Fibroblast of pulmonary artery (primary cell): ENCODE measurements at regions not wholly inside any gene's neighbourhood (a gene's known extent, or its start where the extent isn't known, plus 50 kb on each side); places are given as distances from the start of the nearest gene placed in this dataset.
"Not testable (repeated sequence)": the region's sequence is repeated elsewhere in the genome, so short reads cannot be mapped to it uniquely, and the experiment has no call there.

Source experiments
- DNase-seq: peaks from one replicate; pipeline ENCODE4 v3.0.0-alpha.2; 2010; ENCODE audit warnings: low read depth
- H3K4me3 ChIP-seq: replicated peaks from 2 replicates; pipeline ENCODE4 v1.5.1; 2011; ENCODE audit warnings: low read depth, mild to moderate bottlenecking, control low read depth, low read length, moderate library complexity
- CTCF ChIP-seq: IDR thresholded peaks from 2 replicates; pipeline ENCODE4 v1.5.1; 2011; ENCODE audit warnings: mild to moderate bottlenecking, control low read depth, low read length, inconsistent platforms; ENCODE audit errors: missing control alignments

GRCh38 chr16:10322723-10323527, 62.9 kb upstream of the ATF7IP2 start:
- H3K4me3 ChIP-seq = no peak overlapping the region
- DNase-seq = no peak
- TF ChIP-seq CTCF = no peak

- DNase-seq = no peak
- TF ChIP-seq CTCF = no peak
- H3K4me3 ChIP-seq = no peak overlapping the region
Measured at GRCh38 chr16:10323528-10323869, 62.4 kb upstream of the ATF7IP2 start.

GRCh38 chr16:10324210-10324609, 61.7 kb upstream of the ATF7IP2 start:
- no peak for TF ChIP-seq CTCF
- no peak for DNase-seq
- no peak overlapping the region for H3K4me3 ChIP-seq

- H3K4me3 ChIP-seq = no peak overlapping the region
- no peak for DNase-seq
- no peak for TF ChIP-seq CTCF
Measured at GRCh38 chr16:10325783-10326543, 59.9 kb upstream of the ATF7IP2 start.

- TF ChIP-seq CTCF = no peak
- DNase-seq = no peak
- no peak overlapping the region for H3K4me3 ChIP-seq
Measured at GRCh38 chr16:10326647-10327046, 59.2 kb upstream of the ATF7IP2 start.

GRCh38 chr16:10328291-10328690, 57.6 kb upstream of the ATF7IP2 start:
- not testable (repeated sequence) for H3K4me3 ChIP-seq
- DNase-seq = peak; percentile 73

GRCh38 chr16:10332241-10332640, 53.6 kb upstream of the ATF7IP2 start:
- no peak for TF ChIP-seq CTCF
- no peak overlapping the region for H3K4me3 ChIP-seq
- DNase-seq = no peak
